Gastroesophageal sphincter (tissue), 3 donors: ENCODE measurements at regions not wholly inside any gene's neighbourhood (a gene's known extent, or its start where the extent isn't known, plus 50 kb on each side); places are given as distances from the start of the nearest gene placed in this dataset.

Source experiments
- CTCF ChIP-seq, 4 experiments: fragments of 200-600 bp in 2 of 4; fragments of 450-650 bp in 2 of 4; sonication (generic) in 1 of 4; IDR thresholded peaks; one replicate each; pipeline ENCODE4 v1.5.1; 2017 to 2019; ENCODE audit warnings: antibody characterized with exemption in 4 of 4, mild to moderate bottlenecking in 2 of 4, moderate library complexity in 2 of 4
- EP300 ChIP-seq: sonication (generic); formaldehyde crosslinking; IDR thresholded peaks from one replicate; pipeline ENCODE4 v1.6.1; 2017; ENCODE audit warnings: antibody characterized with exemption, mild to moderate bottlenecking
- POLR2AphosphoS5 ChIP-seq: sonication (generic); formaldehyde crosslinking; IDR thresholded peaks from one replicate; pipeline ENCODE4 v1.6.1; 2017; ENCODE audit warnings: antibody characterized with exemption

- TF ChIP-seq EP300 (no peak), CTCF (IDR thresholded peaks at IDR 0.05) (no peak), POLR2AphosphoS5 (no peak)
Observed at GRCh38 chr5:74380193-74380592, 260.3 kb downstream of the ENC1 start.
